ENCODE measurements at regions not wholly inside any gene's neighbourhood (a gene's known extent, or its start where the extent isn't known, plus 50 kb on each side); places are given as distances from the start of the nearest gene placed in this dataset.

- Histone ChIP-seq H3K36me3 (no peaks in the 10 kb centered on the region), H3K9me3 (no peaks in the 10 kb centered on the region), H3K27ac (no peak overlapping the region), H3K4me3 (no peak overlapping the region), H3K27me3 (replicated peaks; ENCODE audit: insufficient read depth) (no peaks in the 10 kb centered on the region), H3K4me1 (ENCODE audit: control insufficient read depth in 1 of 2, low read depth in 2 of 2) (peaks cover 8% of the 10 kb centered on the region in 2 donors)
- DNase-seq (ENCODE audit: low spot score) (no peak), ATAC-seq (ENCODE audit: insufficient number of reproducible peaks, low FRiP score, low read depth) (no peak)
- TF ChIP-seq, protein P1, sequence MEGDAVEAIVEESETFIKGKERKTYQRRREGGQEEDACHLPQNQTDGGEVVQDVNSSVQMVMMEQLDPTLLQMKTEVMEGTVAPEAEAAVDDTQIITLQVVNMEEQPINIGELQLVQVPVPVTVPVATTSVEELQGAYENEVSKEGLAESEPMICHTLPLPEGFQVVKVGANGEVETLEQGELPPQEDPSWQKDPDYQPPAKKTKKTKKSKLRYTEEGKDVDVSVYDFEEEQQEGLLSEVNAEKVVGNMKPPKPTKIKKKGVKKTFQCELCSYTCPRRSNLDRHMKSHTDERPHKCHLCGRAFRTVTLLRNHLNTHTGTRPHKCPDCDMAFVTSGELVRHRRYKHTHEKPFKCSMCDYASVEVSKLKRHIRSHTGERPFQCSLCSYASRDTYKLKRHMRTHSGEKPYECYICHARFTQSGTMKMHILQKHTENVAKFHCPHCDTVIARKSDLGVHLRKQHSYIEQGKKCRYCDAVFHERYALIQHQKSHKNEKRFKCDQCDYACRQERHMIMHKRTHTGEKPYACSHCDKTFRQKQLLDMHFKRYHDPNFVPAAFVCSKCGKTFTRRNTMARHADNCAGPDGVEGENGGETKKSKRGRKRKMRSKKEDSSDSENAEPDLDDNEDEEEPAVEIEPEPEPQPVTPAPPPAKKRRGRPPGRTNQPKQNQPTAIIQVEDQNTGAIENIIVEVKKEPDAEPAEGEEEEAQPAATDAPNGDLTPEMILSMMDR (IDR thresholded peaks at IDR 0.05) = no peak
These were observed 83.3 kb downstream of the FOXF2 start for GRCh38 chr6:1472643-1473042.

DNA sequence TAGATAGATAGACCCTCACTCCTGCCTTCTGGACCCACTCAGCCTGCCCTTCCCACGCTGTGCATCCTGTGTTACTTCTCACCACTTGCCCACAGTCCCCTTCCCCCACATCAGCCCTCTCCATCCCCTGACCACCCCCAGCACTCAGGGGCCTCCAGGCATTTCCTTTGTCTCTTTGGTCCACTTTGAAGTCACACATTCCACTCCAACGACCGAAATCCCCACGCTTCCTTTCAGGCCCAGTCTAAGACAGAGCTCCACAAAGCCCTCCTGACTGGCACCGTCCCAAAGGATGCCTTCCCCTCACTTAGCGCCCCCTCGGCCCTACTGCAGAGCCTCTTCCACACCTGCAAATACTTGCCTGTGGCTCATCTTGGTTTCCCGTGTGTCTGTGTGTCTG lies 83.8 kb downstream of the FOXF2 start:
- ATAC-seq (ENCODE audit: insufficient number of reproducible peaks, low FRiP score, low read depth) = no peak
- H3K9me3 ChIP-seq = no peaks in the 10 kb centered on the region

GRCh38 chr6:1473598-1473997 lies 84.2 kb downstream of the FOXF2 start:
- H3K4me1 ChIP-seq (ENCODE audit: control insufficient read depth in 1 of 2, low read depth in 2 of 2) = peaks cover 8% of the 10 kb centered on the region in 2 donors
- TF ChIP-seq, protein P1 (IDR thresholded peaks at IDR 0.05) = no peak
- H3K27me3 ChIP-seq (replicated peaks; ENCODE audit: insufficient read depth) = no peaks in the 10 kb centered on the region
- no peak overlapping the region for H3K27ac ChIP-seq
- H3K36me3 ChIP-seq = no peaks in the 10 kb centered on the region
- H3K9me3 ChIP-seq = no peaks in the 10 kb centered on the region
- ATAC-seq (ENCODE audit: insufficient number of reproducible peaks, low FRiP score, low read depth) = no peak
- H3K4me3 ChIP-seq = no peak overlapping the region
- no peak for DNase-seq (ENCODE audit: low spot score)

More for the DNA sequence above, 83.8 kb downstream of the FOXF2 start:
- H3K4me1 ChIP-seq (ENCODE audit: control insufficient read depth in 1 of 2, low read depth in 2 of 2) = peaks cover 8% of the 10 kb centered on the region in 2 donors
- no peak overlapping the region for H3K4me3 ChIP-seq
- TF ChIP-seq, protein P1 (IDR thresholded peaks at IDR 0.05) = no peak
- H3K27ac ChIP-seq = no peak overlapping the region
- no peak for DNase-seq (ENCODE audit: low spot score)
- H3K36me3 ChIP-seq = no peaks in the 10 kb centered on the region
- H3K27me3 ChIP-seq (replicated peaks; ENCODE audit: insufficient read depth) = no peaks in the 10 kb centered on the region

- no peaks in the 10 kb centered on the region for H3K9me3 ChIP-seq
- H3K4me1 ChIP-seq (ENCODE audit: control insufficient read depth in 1 of 2, low read depth in 2 of 2) = peaks cover 8% of the 10 kb centered on the region in 2 donors
- TF ChIP-seq, protein P1 (IDR thresholded peaks at IDR 0.05) = no peak
- H3K27me3 ChIP-seq (replicated peaks; ENCODE audit: insufficient read depth) = no peaks in the 10 kb centered on the region
- no peaks in the 10 kb centered on the region for H3K36me3 ChIP-seq
- H3K27ac ChIP-seq = no peak overlapping the region
- H3K4me3 ChIP-seq = no peak overlapping the region
- ATAC-seq (ENCODE audit: insufficient number of reproducible peaks, low FRiP score, low read depth) = no peak
- no peak for DNase-seq (ENCODE audit: low spot score)
These were observed 84.8 kb downstream of the FOXF2 start for GRCh38 chr6:1474205-1474604.

DNA sequence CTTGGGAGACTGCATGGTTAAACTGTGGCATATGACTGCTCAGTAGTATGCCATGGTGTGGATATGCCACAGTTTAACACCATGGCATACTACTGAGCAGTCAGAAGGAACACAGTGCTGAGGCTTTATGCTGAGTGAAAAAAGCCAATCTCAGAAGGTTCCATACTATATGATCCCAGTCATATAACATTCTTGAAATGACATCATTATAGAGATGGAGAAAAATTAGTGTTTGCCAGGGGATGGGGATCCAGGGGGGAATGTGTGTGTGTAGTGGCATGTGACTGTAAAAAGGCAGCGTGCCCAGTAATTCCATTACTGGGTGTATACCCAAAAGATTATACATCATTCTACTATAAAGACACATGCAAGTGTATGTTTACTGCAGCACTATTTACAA lies 85.8 kb downstream of the FOXF2 start:
- no peaks in the 10 kb centered on the region for H3K9me3 ChIP-seq
- no peak overlapping the region for H3K4me3 ChIP-seq
- TF ChIP-seq, protein P1 (IDR thresholded peaks at IDR 0.05) = no peak
- H3K4me1 ChIP-seq (ENCODE audit: control insufficient read depth in 1 of 2, low read depth in 2 of 2) = peaks cover 8 to 10% of the 10 kb centered on the region in 2 donors
- ATAC-seq (ENCODE audit: insufficient number of reproducible peaks, low FRiP score, low read depth) (no peak), DNase-seq (ENCODE audit: low spot score) (no peak)
- no peaks in the 10 kb centered on the region for H3K36me3 ChIP-seq
- no peak overlapping the region for H3K27ac ChIP-seq
- no peaks in the 10 kb centered on the region for H3K27me3 ChIP-seq (replicated peaks; ENCODE audit: insufficient read depth)

All from thoracic aorta (tissue), 2 donors.